ENCODE measurements at regions not wholly inside any gene's neighbourhood (a gene's known extent, or its start where the extent isn't known, plus 50 kb on each side); places are given as distances from the start of the nearest gene placed in this dataset.

- H3K27ac ChIP-seq, result no peak overlapping the region
- ChIA-PET POLR2A (ENCODE audit: low non-redundant PET) (no interaction called here), CTCF (no interaction called here)
- TF ChIP-seq CTCF (conservative IDR thresholded peaks at IDR 0.05; ENCODE audit: low read depth), result no peak
- DNase-seq (ENCODE audit: low spot score), result no peak
Observed at GRCh38 chr3:72223628-72224027, 438.7 kb upstream of the PROK2 start.

GRCh38 chr3:72223116-72223515, 438.2 kb upstream of the PROK2 start:
- ChIA-PET CTCF (no interaction called here), POLR2A (ENCODE audit: low non-redundant PET) (no interaction called here)
- no peak for DNase-seq (ENCODE audit: low spot score)
- H3K27ac ChIP-seq, result no peak overlapping the region
- no peak for TF ChIP-seq CTCF (conservative IDR thresholded peaks at IDR 0.05; ENCODE audit: low read depth)

- CTCF ChIA-PET, result no interaction called here
- POLR2A ChIA-PET (ENCODE audit: low non-redundant PET), result no interaction called here
- TF ChIP-seq CTCF (conservative IDR thresholded peaks at IDR 0.05; ENCODE audit: low read depth), result no peak
Observed at GRCh38 chr3:72222410-72222809, 437.5 kb upstream of the PROK2 start.

GRCh38 chr3:72220946-72221345, 436.0 kb upstream of the PROK2 start:
- TF ChIP-seq CTCF (conservative IDR thresholded peaks at IDR 0.05; ENCODE audit: low read depth), result no peak
- H3K27ac ChIP-seq, result no peak overlapping the region
- ChIA-PET POLR2A (ENCODE audit: low non-redundant PET) (no interaction called here), CTCF (no interaction called here)
- no peak for DNase-seq (ENCODE audit: low spot score)

More at GRCh38 chr3:72222410-72222809, 437.5 kb upstream of the PROK2 start:
- H3K27ac ChIP-seq, result no peak overlapping the region
- no peak for DNase-seq (ENCODE audit: low spot score)

- ChIA-PET CTCF (interaction anchor here (0.6 kb wide), 1 partner anchor 201 kb away, joined by 3 read pairs; no protein-coding TSS in a partner anchor), POLR2A (ENCODE audit: low non-redundant PET) (no interaction called here)
- no peak for DNase-seq (ENCODE audit: low spot score)
- no peak for TF ChIP-seq CTCF (conservative IDR thresholded peaks at IDR 0.05; ENCODE audit: low read depth)
- H3K27ac ChIP-seq, result no peak overlapping the region
Observed at GRCh38 chr3:72219752-72220151, 434.8 kb upstream of the PROK2 start.

GRCh38 chr3:72217570-72217969, 432.6 kb upstream of the PROK2 start:
- no peak overlapping the region for H3K27ac ChIP-seq
- DNase-seq (ENCODE audit: low spot score), result no peak
- CTCF ChIA-PET, result no interaction called here
- POLR2A ChIA-PET (ENCODE audit: low non-redundant PET), result no interaction called here
- TF ChIP-seq CTCF (conservative IDR thresholded peaks at IDR 0.05; ENCODE audit: low read depth), result no peak
